NCI-H128 (cell line): ENCODE measurements at regions not wholly inside any gene's neighbourhood (a gene's known extent, or its start where the extent isn't known, plus 50 kb on each side); places are given as distances from the start of the nearest gene placed in this dataset.
"Not testable (repeated sequence)": the region's sequence is repeated elsewhere in the genome, so short reads cannot be mapped to it uniquely, and the experiment has no call there.

Experiments
- DNase-seq: peaks from one replicate; lab custom pipeline; 2025; ENCODE audit not compliant: unreplicated experiment; lab: John Stamatoyannopoulos, UW

- no peak for DNase-seq
Measured at GRCh38 chr12:116687888-116688287, 50.0 kb downstream of the SPRING1 start.

DNA sequence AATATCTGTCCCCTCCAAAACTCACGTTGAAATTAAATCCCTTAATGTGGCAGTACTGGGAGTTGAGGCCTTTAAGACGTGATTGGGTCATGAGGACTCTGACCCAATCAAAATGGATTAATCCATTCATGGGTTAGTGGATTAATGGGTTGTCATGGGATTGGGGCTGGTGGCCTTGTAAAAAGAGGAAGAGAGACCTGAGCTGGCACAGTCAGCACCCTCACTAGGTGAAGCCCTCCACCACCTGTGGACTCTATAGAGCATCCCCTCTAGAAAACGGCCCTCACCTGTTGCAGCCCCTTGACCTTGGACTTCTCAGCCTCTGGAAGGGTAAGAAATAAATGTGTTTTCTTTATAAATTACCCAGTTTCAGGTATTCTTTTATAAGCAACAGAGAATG lies 53.0 kb downstream of the SPRING1 start:
- DNase-seq: no peak

- DNase-seq: no peak
Measured at GRCh38 chr12:116677202-116677661, 60.6 kb downstream of the SPRING1 start.

DNA sequence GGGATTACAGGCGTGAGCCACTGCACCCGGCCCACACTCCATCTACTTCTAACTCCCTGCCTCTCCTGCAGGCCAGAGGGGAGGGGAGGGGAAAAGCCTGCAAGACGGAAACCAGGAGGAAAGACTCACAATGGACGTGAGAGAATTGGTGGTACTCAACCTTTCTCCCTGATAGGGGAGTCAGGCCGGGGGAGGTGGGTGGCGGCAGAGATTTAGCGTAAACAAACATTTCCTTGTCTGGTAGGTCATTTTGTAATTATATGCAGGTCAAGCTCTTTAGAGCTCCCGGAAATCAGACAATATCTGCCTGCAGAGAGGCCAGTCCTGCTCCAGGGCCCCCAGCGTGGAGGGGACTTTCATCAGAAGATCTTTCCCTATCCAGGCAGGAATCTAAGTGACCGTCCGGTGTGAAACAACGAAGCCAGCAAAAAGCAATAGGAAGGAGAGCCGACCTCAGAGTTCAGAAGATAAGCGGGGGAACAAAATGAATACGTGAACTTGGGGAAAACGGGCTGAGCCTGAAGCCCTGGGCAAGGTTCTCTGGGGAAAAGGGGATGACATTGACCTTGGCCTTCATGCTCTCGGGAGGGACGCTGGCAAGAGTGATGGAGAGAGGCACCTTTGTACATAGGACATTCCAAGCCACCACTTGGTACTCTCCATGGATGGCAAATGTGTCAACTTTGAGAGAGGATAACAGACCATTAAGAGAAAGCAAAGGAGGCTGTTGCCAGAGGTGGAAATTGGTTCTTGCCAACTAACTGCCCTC lies 62.3 kb downstream of the SPRING1 start:
- DNase-seq: no peak

- DNase-seq: no peak
Measured at GRCh38 chr12:116674643-116675183, 63.2 kb downstream of the SPRING1 start.

DNA sequence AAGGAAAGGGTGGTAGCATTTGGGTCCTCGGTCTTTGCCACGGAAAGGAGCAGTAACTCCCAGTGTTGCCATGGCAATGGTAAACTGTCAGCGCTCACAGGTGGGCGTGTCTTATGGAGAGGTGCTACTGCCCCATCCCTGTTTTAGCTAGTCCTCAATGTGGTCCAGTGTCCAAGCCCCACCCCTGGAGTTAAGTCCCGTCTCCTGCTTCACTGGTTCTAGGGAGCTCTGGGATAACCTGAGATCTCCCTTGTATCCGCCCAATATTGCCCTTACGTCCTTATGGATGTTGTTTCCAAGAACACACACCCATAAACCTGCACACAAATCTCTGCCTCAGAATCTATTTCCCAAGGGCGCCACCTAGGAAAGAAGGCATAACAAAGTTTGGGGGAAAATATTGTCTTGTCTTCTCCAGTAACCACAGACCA lies 64.2 kb downstream of the SPRING1 start:
- DNase-seq: no peak

GRCh38 chr12:116672842-116673516 lies 64.9 kb downstream of the SPRING1 start:
- no peak for DNase-seq

- no peak for DNase-seq
Measured at GRCh38 chr12:116672010-116672409, 65.9 kb downstream of the SPRING1 start.

- DNase-seq: no peak
Measured at GRCh38 chr12:116670859-116671258, 67.0 kb downstream of the SPRING1 start.

- no peak for DNase-seq
Measured at GRCh38 chr12:116667752-116668151, 70.1 kb downstream of the SPRING1 start.

- not testable (repeated sequence) for DNase-seq
Measured at GRCh38 chr12:116666829-116667228, 71.0 kb downstream of the SPRING1 start.

DNA sequence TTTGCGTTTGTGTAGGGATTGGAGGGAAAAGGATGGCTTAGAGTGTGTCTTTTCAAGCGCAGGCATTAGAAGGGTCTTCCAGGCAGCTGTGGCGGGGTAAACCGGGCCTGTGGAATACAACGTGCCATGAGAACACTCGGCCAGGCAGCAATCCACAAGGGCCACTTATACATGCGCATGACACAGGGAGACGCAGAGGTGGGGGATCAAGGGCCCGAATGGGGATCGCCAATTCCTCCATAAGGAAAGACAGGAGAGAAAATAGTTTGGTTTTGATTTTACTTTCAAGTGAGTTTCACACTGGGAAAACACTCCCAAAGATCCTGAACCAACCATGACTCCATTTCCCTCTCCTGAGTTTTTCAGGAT lies 71.6 kb downstream of the SPRING1 start:
- no peak for DNase-seq

DNA sequence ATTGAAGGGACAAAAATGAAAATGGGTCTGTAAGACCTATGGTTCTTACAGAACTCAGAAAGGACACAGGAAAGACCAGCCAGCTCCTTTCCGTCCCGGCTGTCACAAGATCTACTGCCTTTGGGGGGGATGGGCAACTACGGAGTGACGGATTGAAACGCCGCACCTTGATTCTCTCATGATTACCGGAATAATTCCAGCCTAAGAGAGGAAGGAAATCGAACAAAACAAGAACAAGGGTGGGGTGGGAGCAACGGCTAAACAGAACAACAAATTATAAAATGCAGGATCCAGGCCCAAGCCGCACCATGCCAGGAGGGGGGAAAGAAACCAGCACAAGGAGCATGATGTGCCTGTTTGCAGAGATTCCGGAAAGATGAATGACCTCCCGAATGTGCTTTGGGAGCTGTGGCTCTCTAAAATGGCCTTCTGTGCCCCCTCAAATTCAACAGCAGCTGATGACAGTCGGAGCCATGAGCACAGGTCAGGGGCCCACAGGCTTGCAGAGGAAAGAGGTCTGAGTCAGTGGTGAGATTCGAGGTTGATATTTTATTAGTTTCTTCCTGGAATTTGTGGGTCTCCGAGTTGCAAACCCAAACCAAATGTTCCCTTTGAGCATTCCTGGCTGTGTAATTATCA lies 72.1 kb downstream of the SPRING1 start:
- DNase-seq: no peak

DNA sequence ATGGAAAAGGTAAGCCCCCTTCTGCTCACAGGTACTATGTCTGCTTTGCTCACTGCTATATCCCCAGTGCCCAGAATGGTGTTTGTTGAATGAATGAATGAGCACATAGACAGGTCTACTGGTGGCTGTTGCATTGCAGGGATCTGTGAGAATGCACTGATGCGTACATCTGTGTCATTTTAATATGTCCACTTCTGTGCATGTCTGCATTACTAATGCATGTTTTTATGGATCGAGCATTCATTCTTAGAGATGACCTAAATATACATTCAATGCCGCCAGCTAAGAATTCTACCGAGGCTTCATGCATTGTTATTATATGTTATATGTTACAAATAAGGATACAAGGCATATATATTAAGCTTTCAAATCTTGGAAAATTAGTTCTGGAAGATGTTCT lies 73.8 kb downstream of the SPRING1 start:
- no peak for DNase-seq

DNA sequence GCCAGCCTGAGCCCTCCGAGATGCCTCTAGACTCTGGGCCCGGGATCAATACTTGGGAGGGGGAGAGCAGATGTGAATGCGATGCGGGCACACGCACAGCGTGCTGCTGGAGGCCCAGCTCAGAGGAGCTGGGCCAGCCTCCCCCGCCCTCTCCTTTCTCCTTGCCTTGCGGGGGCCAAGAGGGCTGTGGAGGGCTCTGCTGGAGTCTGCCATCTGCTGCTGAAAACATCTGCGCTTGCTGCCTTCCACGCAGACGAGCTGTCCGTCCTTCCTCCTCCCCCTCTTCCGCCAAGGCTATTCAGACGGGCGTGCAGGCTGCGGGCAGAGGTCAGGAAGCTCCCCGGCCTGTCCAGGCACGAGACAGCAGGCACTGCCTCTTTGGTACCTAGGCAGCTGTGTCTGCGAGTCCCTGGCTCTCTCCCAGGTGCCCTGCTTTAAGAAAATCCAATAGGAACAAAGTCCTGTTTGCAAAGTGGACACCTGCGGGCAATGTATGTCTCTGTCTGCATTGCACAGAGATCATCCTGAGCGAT lies 75.2 kb downstream of the SPRING1 start:
- peak; percentile 3 for DNase-seq

DNA sequence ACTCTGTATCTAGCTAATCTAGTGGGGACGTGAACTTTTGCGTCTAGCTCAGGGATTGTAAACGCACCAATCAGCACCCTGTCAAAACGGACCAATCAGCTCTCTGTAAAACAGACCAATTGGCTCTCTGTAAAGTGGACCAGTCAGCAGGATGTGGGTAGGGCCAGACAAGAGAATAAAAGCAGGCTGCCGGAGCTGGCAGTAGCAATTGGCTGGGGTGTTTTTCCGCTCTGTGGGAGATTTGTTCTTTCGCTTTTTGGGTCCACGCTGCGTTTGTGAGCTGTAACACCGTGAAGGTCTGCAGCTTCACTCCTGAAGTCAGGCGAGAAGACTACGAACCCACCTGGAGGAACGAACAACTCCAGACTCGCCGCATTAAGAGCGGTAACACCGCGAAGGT lies 76.5 kb downstream of the SPRING1 start:
- DNase-seq: no peak

GRCh38 chr12:116660740-116661139 lies 77.1 kb downstream of the SPRING1 start:
- DNase-seq: not testable (repeated sequence)

DNA sequence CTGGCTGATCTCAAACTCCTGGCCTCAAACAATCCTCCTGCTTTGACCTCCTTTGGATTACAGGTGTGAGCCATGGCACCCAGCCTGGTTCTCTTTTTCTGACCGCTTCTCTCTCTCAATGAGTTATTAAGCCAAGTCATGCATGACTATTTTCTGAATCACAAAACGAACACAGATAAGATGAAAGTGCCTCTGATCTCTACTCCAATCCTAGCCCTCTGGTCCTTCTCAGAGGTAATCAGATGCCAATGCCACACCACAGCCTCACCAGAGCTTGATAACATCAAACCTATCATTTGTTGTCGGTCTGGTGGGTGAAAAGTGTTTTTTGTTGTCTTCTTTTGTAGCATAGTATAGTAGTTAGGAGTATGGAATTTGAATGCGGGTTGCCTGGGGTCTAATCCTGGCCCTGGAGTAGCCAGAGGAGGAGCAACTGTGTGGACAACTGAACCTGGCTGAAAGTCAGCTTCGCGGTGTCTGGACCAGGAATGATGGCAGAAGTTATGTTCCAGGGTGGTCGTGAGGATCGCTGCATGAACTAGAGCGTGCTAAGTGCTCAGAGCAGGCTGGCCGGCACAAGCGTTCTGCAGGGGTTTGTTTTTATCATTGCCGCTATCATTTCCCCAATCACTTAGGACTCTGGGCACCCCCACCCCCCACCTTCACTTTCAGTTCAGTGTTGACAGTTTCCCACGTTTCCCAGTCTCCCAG lies 77.9 kb downstream of the SPRING1 start:
- no peak for DNase-seq

GRCh38 chr12:116657921-116658495 lies 79.9 kb downstream of the SPRING1 start:
- no peak for DNase-seq

DNA sequence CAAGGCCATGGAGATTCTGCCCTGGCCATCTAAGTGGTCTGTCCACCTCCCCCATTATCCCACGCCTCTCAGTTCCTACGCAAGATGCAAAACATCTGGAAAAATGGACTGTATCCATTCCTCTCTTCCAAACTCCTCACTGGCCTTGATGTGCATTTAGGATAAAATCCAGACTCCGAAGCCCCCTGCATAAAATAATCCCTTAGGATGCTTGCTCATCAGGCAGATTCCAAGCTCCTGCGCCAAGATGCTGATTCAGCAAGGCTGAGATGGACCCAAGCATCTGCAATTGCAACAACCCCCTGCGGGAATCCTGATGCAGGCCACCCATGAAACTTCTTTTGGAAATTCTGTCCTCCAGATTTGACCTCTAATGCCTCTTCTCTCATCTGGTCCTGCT lies 81.6 kb downstream of the SPRING1 start:
- DNase-seq: no peak
